ENCODE measurements at regions not wholly inside any gene's neighbourhood (a gene's known extent, or its start where the extent isn't known, plus 50 kb on each side); places are given as distances from the start of the nearest gene placed in this dataset.

- Mint-ChIP-seq H3K4me1 (ENCODE audit: low read depth, unreplicated experiment) (peaks cover 3% of the 10 kb centered on the region), H3K36me3 (ENCODE audit: low read depth, unreplicated experiment) (no peaks in the 10 kb centered on the region), H3K27ac (ENCODE audit: unreplicated experiment) (no peak overlapping the region), H3K4me3 (ENCODE audit: unreplicated experiment) (no peak overlapping the region), H3K9me3 (ENCODE audit: unreplicated experiment) (no peaks in the 10 kb centered on the region), H3K27me3 (ENCODE audit: low read depth, unreplicated experiment) (peaks cover 12% of the 10 kb centered on the region)
- Histone ChIP-seq H3K27me3 (ENCODE audit: insufficient read depth, low read length) (peaks cover 4% of the 10 kb centered on the region), H2AFZ (ENCODE audit: low read depth, low read length) (no peak overlapping the region), H3K9me3 (ENCODE audit: insufficient read depth, low read depth, low read length) (peaks cover 2% of the 10 kb centered on the region), H4K20me1 (ENCODE audit: insufficient read depth, low read length) (no peaks in the 10 kb centered on the region), H3K4me1 (ENCODE audit: insufficient read depth, low read length) (no peaks in the 10 kb centered on the region), H3K27ac (ENCODE audit: low read depth, low read length) (no peak overlapping the region), H3K79me2 (ENCODE audit: insufficient read depth, low read length) (no peaks in the 10 kb centered on the region), H3K9ac (ENCODE audit: low read length) (no peak overlapping the region), H3K4me2 (ENCODE audit: low read length) (no peak overlapping the region), H3K4me3 (ENCODE audit: insufficient read depth, low read depth, low read length) (no peak overlapping the region), H3K36me3 (ENCODE audit: insufficient read depth, low read length) (no peaks in the 10 kb centered on the region)
- TF ChIP-seq EZH2 (IDR thresholded peaks at IDR 0.05; ENCODE audit: insufficient read depth, low read length): no peak
- no peak for TF ChIP-seq CTCF (IDR thresholded peaks at IDR 0.05; ENCODE audit: insufficient read depth, low read depth, low read length)
- DNase-seq (ENCODE audit: low read depth) (peak; percentile 5), FAIRE-seq (no peak)
These were observed 63.3 kb upstream of the CKS2 start for GRCh38 chr9:89247431-89248353.

GRCh38 chr9:89249001-89249400 lies 62.0 kb upstream of the CKS2 start:
- no peak overlapping the region for H3K4me3 ChIP-seq (ENCODE audit: insufficient read depth, low read depth, low read length)
- H3K27ac Mint-ChIP-seq (ENCODE audit: unreplicated experiment): no peak overlapping the region
- peaks cover 3% of the 10 kb centered on the region for H3K4me1 Mint-ChIP-seq (ENCODE audit: low read depth, unreplicated experiment)
- H3K36me3 ChIP-seq (ENCODE audit: insufficient read depth, low read length): no peaks in the 10 kb centered on the region
- H3K27me3 ChIP-seq (ENCODE audit: insufficient read depth, low read length): peaks cover 2% of the 10 kb centered on the region
- no peaks in the 10 kb centered on the region for H3K9me3 Mint-ChIP-seq (ENCODE audit: unreplicated experiment)
- no peak overlapping the region for H3K27ac ChIP-seq (ENCODE audit: low read depth, low read length)
- TF ChIP-seq EZH2 (IDR thresholded peaks at IDR 0.05; ENCODE audit: insufficient read depth, low read length) (no peak), CTCF (IDR thresholded peaks at IDR 0.05; ENCODE audit: insufficient read depth, low read depth, low read length) (no peak)
- H3K27me3 Mint-ChIP-seq (ENCODE audit: low read depth, unreplicated experiment): peaks cover 8% of the 10 kb centered on the region
- no peak overlapping the region for H3K9ac ChIP-seq (ENCODE audit: low read length)
- no peaks in the 10 kb centered on the region for H3K36me3 Mint-ChIP-seq (ENCODE audit: low read depth, unreplicated experiment)
- no peaks in the 10 kb centered on the region for H3K4me1 ChIP-seq (ENCODE audit: insufficient read depth, low read length)
- H3K4me2 ChIP-seq (ENCODE audit: low read length): no peak overlapping the region
- DNase-seq (ENCODE audit: low read depth) (no peak), FAIRE-seq (no peak)
- no peak overlapping the region for H2AFZ ChIP-seq (ENCODE audit: low read depth, low read length)
- H3K4me3 Mint-ChIP-seq (ENCODE audit: unreplicated experiment): no peak overlapping the region
- H3K9me3 ChIP-seq (ENCODE audit: insufficient read depth, low read depth, low read length): peaks cover 7% of the 10 kb centered on the region
- no peaks in the 10 kb centered on the region for H4K20me1 ChIP-seq (ENCODE audit: insufficient read depth, low read length)
- no peaks in the 10 kb centered on the region for H3K79me2 ChIP-seq (ENCODE audit: insufficient read depth, low read length)
